ENCODE measurements at regions not wholly inside any gene's neighbourhood (a gene's known extent, or its start where the extent isn't known, plus 50 kb on each side); places are given as distances from the start of the nearest gene placed in this dataset.
"Not testable (repeated sequence)": the region's sequence is repeated elsewhere in the genome, so short reads cannot be mapped to it uniquely, and the experiment has no call there.

GRCh38 chr3:194051366-194052149 lies 84.4 kb upstream of the HES1 start:
- peak; percentile 56 for DNase-seq

GRCh38 chr3:194053136-194053535 lies 82.8 kb upstream of the HES1 start:
- DNase-seq, result no peak

GRCh38 chr3:194054016-194054415 lies 81.9 kb upstream of the HES1 start:
- DNase-seq, result no peak

DNA sequence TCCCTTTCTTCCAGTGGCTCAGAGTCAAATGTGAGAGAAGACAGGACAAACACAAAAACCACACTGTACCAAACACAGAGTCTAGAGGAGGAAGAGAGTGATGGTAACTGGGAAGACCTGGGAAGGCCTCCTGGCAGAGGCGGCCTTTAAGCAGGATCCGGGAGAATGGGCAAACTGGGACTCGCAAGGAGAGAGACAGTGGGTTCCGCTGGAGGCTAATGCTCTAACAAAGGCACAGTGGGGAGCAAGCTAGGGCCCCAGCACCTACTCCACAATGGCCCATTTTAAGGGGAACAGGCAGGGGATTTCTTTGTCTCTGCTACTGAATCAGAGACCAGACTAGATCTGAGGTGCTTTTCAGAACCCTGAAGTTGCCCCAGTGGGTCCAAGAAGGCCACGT lies 81.4 kb upstream of the HES1 start:
- no peak for DNase-seq

- DNase-seq, result no peak
These were observed 81.0 kb upstream of the HES1 start for GRCh38 chr3:194054961-194055360.

- not testable (repeated sequence) for DNase-seq
These were observed 79.6 kb upstream of the HES1 start for GRCh38 chr3:194056323-194056722.

DNA sequence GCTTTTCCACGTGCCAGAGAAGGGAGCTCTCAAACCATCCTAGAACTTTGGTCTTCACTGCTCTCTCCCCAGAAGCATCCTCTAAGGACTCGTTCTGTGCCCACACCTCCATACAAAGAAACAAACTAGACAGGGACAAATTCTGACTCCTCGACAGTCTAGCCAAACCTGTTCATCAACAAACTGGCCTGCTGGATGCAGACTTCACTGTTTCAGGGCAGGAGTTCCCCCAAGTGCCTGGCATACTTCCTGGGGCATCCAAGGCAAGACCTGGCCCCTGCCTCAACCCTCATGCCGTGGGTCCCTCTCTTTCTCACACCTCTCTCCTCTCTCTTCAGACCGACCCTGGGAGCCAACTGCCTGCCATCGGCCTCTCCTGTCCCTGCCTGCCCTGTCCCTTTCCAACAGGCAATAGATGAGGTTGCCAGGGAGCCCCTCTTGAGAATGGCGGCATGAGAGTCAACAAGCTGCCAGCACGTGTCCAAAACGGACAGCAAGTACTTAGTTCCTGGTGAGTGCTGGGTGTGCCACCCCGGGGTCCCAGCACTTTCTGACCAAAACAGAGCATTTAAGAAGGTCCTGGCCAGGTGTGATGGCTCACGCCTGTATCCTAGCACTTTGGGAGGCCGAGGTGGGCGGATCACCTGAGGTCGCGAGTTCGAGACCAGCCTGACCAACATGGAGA lies 79.1 kb upstream of the HES1 start:
- no peak for DNase-seq

DNA sequence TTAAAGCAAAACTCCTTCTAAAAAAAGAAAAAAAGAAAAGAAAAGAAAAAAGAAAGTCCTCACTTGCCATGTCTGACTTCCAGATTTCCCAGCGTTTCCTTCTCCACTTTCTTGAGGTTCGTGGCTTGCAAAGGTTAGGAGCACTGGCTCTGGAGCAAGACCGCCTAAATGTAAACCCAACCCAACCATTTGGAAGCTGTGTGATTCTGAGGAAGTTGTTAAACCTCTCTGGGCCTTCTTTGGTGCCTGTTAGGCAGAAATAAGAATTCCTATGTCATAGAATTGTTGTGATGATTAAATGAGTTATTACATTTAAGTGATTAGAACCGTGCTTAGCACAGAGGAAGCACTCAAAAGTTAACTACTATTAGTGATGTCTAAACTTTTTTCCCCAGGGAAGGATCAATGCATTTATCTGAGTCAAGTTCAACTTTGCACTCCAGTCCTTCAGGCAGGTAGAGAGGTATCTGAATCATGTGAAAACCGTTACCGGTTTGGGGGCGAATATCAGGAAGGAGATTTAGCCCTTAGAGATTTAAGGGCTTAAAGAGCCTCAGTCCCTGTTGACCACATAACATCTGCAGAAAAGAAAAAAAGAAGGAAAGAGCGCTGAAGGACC lies 78.3 kb upstream of the HES1 start:
- no peak for DNase-seq

- peak; percentile 51 for DNase-seq
These were observed 77.8 kb upstream of the HES1 start for GRCh38 chr3:194058189-194058571.

- no peak for DNase-seq
These were observed 77.2 kb upstream of the HES1 start for GRCh38 chr3:194058753-194059152.

DNA sequence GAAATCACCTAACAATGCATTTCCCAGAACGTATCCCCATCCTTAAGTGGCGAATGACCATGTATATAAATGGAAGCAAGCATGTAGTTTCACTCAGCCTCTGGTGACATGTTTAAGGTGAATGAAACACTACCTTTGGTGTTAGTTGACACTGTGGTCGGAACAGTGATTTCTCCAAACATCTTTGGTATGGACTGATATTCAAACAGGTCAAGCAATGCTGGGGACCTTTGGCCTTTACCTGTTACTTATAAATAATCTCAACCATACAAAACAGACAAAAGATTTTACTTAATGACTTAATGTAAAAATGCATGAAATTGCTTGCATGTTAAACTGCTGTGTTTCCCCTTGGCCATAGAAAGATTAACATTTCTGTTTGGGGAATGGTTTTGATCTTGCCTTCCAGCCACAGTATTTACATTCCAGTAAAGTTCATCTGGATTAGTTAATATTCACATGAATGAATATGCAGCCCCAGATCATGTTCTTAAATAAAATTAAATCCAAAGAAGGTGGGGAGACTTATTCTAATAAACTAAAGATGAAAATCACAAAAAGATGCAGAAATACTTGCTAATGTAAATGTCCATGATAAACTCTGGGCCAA lies 74.4 kb upstream of the HES1 start:
- no peak for DNase-seq

- DNase-seq, result no peak
These were observed 73.1 kb upstream of the HES1 start for GRCh38 chr3:194062830-194063229.

GRCh38 chr3:194064380-194065332 lies 71.3 kb upstream of the HES1 start:
- DNase-seq, result no peak

DNA sequence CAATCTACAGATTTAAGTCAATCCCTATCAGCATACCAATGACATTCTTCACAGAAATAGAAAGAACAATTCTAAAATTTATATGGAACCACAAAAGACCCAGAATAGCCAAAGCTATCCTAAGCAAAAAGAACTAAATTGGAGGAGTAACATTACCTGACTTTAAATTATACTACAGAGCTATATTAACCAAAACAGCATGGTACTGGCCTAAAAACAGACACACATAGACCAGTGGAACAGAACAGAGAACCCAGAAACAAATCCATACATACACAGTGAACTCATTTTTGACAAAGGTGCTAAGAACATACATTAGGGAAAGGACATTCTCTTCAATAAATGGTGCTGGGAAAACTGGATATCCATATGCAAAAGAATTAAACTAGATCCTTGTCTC lies 68.6 kb upstream of the HES1 start:
- not testable (repeated sequence) for DNase-seq

DNA sequence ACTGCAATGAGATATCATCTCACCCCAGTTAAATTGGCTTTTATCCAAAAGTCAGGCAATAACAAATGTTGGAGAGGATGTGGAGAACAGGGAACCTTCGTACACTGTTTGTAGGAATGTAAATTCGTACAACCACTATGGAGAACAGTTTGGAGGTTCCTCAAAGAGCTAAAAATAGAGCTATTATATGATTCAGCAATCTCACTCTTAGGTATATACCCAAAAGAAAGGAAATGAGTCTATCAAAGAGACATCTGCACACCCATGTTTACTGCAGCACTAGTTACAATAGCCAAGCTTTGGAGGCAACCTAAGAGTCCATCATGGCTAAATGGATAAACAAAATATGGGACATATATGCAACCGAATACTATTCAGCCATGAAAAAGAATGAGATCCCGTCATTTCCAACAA lies 68.0 kb upstream of the HES1 start:
- no peak for DNase-seq

DNA sequence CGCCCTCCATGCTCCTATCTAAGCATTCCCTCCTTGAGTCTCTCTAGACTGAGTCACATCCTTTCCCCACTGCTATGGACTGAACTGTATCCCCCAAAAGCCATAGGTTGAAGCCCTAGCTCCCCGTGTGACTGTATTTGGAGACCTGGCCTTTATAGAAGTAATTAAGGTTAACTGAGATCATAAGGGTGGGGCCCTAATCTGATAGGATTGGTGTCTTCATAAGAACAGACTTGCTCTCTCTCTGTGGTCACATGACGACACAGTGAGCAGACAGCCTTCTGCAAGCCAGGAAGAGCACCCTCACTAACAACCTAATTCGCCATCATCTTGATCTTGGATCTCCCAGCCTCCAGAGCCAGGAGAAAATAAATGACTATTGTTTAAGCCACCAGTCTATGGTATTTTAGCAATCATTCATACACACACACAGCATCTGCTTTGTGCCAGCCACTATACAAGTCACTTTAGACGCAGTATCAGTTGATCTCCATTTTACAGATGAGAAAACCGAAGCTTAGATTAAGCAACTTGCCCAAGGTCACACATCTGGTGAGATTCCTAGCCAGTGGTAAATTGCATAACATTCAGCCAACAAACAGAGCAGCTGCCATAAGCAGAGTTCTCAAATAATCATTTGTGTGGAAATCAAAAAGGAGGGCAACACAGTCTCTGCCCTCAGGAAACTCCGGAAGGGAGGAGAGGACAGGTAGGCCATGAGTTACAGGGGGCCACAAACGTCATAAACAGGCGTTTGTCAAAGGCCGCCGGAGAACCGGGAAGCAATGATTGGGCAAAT lies 66.3 kb upstream of the HES1 start:
- DNase-seq, result peak; percentile 72

GRCh38 chr3:194070220-194070633 lies 65.7 kb upstream of the HES1 start:
- DNase-seq, result no peak

GRCh38 chr3:194070634-194071409 lies 65.1 kb upstream of the HES1 start:
- peak; percentile 77 for DNase-seq

DNA sequence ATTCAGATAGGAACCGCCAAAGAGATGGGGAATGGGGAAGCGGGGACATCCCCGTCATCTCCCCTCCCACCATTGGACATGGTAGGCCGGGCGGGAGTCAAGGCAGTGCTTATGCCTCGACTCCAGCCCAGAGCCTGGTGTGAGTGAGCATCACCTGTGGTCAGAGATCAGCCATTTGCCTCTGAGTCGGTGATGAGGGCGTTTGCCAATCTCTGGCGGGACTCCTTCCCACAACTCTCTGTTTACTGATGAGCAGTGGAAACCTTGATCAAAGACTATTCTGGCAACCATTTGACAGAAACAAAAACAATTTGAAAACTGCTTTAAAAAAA lies 63.9 kb upstream of the HES1 start:
- DNase-seq, result no peak

- no peak for DNase-seq
These were observed 63.2 kb upstream of the HES1 start for GRCh38 chr3:194072691-194073279.

DNA sequence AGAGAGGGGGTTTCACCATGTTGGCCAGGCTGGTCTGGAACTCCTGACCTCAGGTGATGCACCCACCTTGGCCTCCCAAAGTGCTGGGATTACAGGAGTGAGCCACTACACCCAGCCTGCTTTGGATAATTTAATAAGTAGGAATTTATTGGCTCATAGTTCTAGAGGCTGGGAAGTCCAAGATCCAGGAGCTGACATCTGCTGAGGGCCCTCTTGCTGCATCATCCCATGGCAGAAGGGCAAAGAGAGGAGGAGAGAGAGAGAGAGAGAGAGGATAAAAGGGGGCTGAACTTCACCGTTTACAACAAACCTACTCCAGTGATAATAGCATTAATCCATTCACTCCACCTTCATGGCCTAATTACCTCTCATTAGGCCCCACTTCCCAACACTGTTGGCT lies 62.0 kb upstream of the HES1 start:
- DNase-seq, result no peak

All from hematopoietic multipotent progenitor cell treated with erythropoietin and hydrocortisone succinate and interleukin-3 and kit ligand, for 6 days (in vitro differentiated cells).